ENCODE measurements at regions not wholly inside any gene's neighbourhood (a gene's known extent, or its start where the extent isn't known, plus 50 kb on each side); places are given as distances from the start of the nearest gene placed in this dataset.

DNA sequence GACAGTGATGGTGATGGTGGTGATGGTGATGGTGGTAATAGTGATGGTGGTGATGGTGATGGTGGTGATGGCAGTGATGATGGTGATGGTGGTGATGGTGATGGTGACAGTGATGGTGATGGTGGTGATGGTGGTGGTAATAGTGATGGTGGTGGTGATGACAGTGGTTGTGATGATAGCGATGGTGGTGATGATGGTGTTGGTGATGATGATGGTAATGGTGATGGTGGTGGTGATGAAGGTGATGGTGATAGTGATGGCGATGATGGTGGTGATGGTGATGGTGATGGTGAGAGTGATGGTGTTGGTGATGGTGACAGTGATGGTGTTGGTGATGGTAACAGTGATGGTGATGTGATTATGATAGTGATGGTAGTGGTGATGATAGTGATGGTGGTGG, 94.3 kb downstream of the ASB1 start:
- 94 to 96% methylated on average over 2 of the region's 2 CpGs for WGBS, 2 experiments (ENCODE audit: low coverage in 1 of 2, low lambda C conversion rate in 2 of 2, missing lambda C conversion rate in 2 of 2)
- peaks cover 21% of the 10 kb centered on the region for H3K4me1 ChIP-seq (ENCODE audit: insufficient read depth)
- no peak overlapping the region for H3K9ac ChIP-seq

DNA sequence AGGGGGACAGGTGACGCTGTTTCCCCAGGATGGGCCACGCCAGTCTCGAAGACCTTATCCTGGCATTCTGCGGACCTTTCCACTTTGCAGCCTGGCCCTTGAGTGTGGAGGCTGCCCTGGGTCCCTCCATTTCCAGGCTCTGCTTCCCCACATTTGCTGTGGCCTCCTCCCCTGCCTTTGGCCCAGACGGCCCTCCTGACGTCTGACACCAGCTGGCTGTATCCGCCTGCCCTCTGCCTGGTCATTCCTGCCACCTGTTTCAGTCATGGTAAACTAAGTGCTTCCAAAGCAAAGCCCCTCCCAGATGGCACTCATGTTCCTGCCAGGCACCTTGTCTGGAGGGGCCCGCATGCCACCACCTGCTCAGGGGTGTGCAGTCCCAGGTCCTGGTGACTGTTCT, 95.1 kb downstream of the ASB1 start:
- in situ Hi-C loops (cut with MboI), result no loop called here
- Histone ChIP-seq H3K9me3 (ENCODE audit: low read depth) (no peaks in the 10 kb centered on the region), H3K4me2 (ENCODE audit: unreplicated experiment) (no peak overlapping the region), H4K20me1 (ENCODE audit: insufficient read depth) (no peaks in the 10 kb centered on the region), H3K27me3 (replicated peaks; ENCODE audit: insufficient read depth) (no peaks in the 10 kb centered on the region), H3K4me3 (no peak overlapping the region), H3K9ac (no peak overlapping the region), H3K79me2 (ENCODE audit: insufficient read depth) (0 out of 2 replicates have a peak, but pooled peaks cover 9% of the 10 kb centered on the region), H3K27ac (no peak overlapping the region), H3F3A (ENCODE audit: insufficient read depth) (peaks cover 22% of the 10 kb centered on the region), H3K9me2 (ENCODE audit: insufficient read depth) (no peaks in the 10 kb centered on the region), H3K36me3 (ENCODE audit: low read depth) (no peaks in the 10 kb centered on the region), H2AFZ (no peak overlapping the region), H3K4me1 (ENCODE audit: insufficient read depth) (peaks cover 18% of the 10 kb centered on the region)
- TF ChIP-seq EZH2 (IDR thresholded peaks at IDR 0.05; ENCODE audit: insufficient read depth, poor library complexity, severe bottlenecking), result no peak
- no peak for TF ChIP-seq EZH2phosphoT487 (IDR thresholded peaks at IDR 0.05; ENCODE audit: insufficient read depth, low read depth)
- 97% methylated on average over 8 of the region's 8 CpGs for WGBS, 2 experiments (ENCODE audit: low coverage in 1 of 2, low lambda C conversion rate in 2 of 2, missing lambda C conversion rate in 2 of 2)
- no peak for DNase-seq

More for the DNA sequence above, 94.3 kb downstream of the ASB1 start:
- H3K4me2 ChIP-seq (ENCODE audit: unreplicated experiment), result no peak overlapping the region
- H4K20me1 ChIP-seq (ENCODE audit: insufficient read depth), result no peaks in the 10 kb centered on the region
- H3K4me3 ChIP-seq, result no peak overlapping the region
- H3K79me2 ChIP-seq (ENCODE audit: insufficient read depth), result 0 out of 2 replicates have a peak, but pooled peaks cover 9% of the 10 kb centered on the region
- no peaks in the 10 kb centered on the region for H3K9me3 ChIP-seq (ENCODE audit: low read depth)
- TF ChIP-seq EZH2phosphoT487 (IDR thresholded peaks at IDR 0.05; ENCODE audit: insufficient read depth, low read depth), result no peak
- TF ChIP-seq EZH2 (IDR thresholded peaks at IDR 0.05; ENCODE audit: insufficient read depth, poor library complexity, severe bottlenecking), result no peak
- no peak overlapping the region for H2AFZ ChIP-seq
- DNase-seq, result no peak
- peaks cover 31% of the 10 kb centered on the region for H3F3A ChIP-seq (ENCODE audit: insufficient read depth)
- H3K27me3 ChIP-seq (replicated peaks; ENCODE audit: insufficient read depth), result no peaks in the 10 kb centered on the region
- H3K9me2 ChIP-seq (ENCODE audit: insufficient read depth), result no peaks in the 10 kb centered on the region
- H3K36me3 ChIP-seq (ENCODE audit: low read depth), result no peaks in the 10 kb centered on the region
- in situ Hi-C loops (cut with MboI), result no loop called here
- no peak overlapping the region for H3K27ac ChIP-seq

DNA sequence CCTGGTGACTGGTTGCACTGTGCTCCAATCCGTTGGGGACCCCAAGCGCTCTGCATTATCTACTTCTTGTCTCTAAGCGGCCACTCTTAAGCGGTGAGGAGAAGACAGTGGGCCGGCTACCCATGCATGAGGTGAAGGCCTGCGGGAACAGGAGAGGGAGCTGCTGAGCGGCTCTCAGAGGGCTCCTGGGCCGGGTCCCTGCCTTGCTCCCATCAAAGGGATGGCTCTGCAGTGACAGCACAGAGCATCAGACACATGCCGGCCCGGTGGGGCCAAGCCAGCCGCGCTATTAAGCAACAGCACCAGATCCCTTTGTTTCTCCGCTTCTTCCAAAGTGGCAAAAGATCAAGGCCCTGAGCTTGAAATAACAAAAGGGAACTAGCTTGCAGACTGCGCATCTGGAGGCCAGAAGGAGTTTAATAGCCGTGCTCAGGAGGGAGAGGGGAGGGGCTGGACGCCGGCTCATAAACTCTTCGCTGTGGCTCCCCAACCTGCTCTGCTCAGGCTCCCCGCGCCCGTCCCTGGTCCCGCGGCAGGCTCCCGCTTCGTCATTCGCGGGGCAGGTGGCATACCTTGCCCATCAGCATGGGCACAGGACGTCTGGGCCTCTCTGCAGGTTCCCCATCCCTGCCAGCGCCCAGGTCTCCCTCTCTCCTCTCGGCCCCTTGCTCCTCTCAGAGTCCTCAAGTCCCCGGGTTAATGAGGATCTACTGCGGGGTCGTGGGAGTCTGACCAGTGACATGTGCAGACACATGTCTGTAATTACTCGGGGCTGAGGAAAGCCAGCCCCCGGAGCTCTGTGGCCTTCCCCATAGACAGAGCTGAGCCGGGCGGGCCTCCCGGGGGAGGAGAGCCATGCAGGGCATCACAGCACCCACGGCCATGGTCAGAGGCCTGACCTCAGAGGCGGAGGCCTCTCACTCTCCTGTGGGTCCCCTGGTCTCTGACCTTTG, 96.7 kb downstream of the ASB1 start:
- Histone ChIP-seq H3K9me2 (ENCODE audit: insufficient read depth) (no peaks in the 10 kb centered on the region), H3K4me2 (ENCODE audit: unreplicated experiment) (peak overlapping the region; percentile 21), H3K9me3 (ENCODE audit: low read depth) (no peaks in the 10 kb centered on the region), H2AFZ (0 out of 2 replicates have a peak overlapping the region, but pooled peaks have one; percentile 17), H3K9ac (peak overlapping the region; percentile 1; the same call in 1 of the 2 replicates), H3K4me1 (ENCODE audit: insufficient read depth) (peaks cover 17% of the 10 kb centered on the region), H3K36me3 (ENCODE audit: low read depth) (no peaks in the 10 kb centered on the region), H3K79me2 (ENCODE audit: insufficient read depth) (0 out of 2 replicates have a peak, but pooled peaks cover 9% of the 10 kb centered on the region), H4K20me1 (ENCODE audit: insufficient read depth) (no peaks in the 10 kb centered on the region), H3K27me3 (replicated peaks; ENCODE audit: insufficient read depth) (no peaks in the 10 kb centered on the region), H3F3A (ENCODE audit: insufficient read depth) (peaks cover 17% of the 10 kb centered on the region), H3K4me3 (no peak overlapping the region), H3K27ac (no peak overlapping the region)
- no peak for TF ChIP-seq EZH2 (IDR thresholded peaks at IDR 0.05; ENCODE audit: insufficient read depth, poor library complexity, severe bottlenecking)
- no peak for TF ChIP-seq EZH2phosphoT487 (IDR thresholded peaks at IDR 0.05; ENCODE audit: insufficient read depth, low read depth)
- DNase-seq, result peak; percentile 73
- 23 to 27% methylated on average over 39 to 40 of the region's 40 CpGs for WGBS, 2 experiments (ENCODE audit: low coverage in 1 of 2, low lambda C conversion rate in 2 of 2, missing lambda C conversion rate in 2 of 2)
- in situ Hi-C loops (cut with MboI), result no loop called here

DNA sequence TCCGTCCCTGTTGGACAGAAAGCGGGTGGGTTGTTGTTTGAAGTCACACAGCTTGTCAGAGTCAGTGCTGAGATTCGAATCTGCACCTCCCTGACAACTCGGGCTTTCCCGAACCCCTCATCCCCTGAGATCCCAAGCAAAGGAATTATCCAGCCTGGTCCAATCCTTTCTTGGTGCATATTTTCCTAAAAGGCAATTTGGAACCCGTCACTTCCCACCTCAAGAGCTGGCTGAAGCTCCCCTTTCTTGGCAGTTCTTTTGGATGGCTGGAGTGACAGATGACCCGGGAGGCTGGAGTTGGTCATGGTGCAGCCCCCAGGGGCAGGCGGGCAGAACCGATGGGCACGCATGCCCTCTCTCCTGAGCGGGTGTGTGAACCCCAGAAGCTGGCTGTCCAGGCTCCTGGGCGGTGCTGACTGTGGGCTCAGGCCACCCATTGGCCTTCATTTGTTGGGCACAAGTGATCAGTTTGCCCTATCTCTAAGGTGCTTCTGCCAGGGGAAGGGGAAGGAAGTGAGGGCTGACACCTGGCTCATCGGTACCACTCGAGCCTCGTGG, 97.8 kb downstream of the ASB1 start:
- H3K4me2 ChIP-seq (ENCODE audit: unreplicated experiment), result no peak overlapping the region
- no peaks in the 10 kb centered on the region for H3K9me3 ChIP-seq (ENCODE audit: low read depth)
- H3K79me2 ChIP-seq (ENCODE audit: insufficient read depth), result 0 out of 2 replicates have a peak, but pooled peaks cover 9% of the 10 kb centered on the region
- in situ Hi-C loops (cut with MboI), result no loop called here
- 95 to 98% methylated on average over 15 of the region's 15 CpGs for WGBS, 2 experiments (ENCODE audit: low coverage in 1 of 2, low lambda C conversion rate in 2 of 2, missing lambda C conversion rate in 2 of 2)
- no peak overlapping the region for H3K27ac ChIP-seq
- no peaks in the 10 kb centered on the region for H3K36me3 ChIP-seq (ENCODE audit: low read depth)
- H2AFZ ChIP-seq, result no peak overlapping the region
- H3K27me3 ChIP-seq (replicated peaks; ENCODE audit: insufficient read depth), result no peaks in the 10 kb centered on the region
- H3F3A ChIP-seq (ENCODE audit: insufficient read depth), result peaks cover 9% of the 10 kb centered on the region; the same call in 1 of the 2 replicates
- TF ChIP-seq EZH2 (IDR thresholded peaks at IDR 0.05; ENCODE audit: insufficient read depth, poor library complexity, severe bottlenecking), result no peak
- TF ChIP-seq EZH2phosphoT487 (IDR thresholded peaks at IDR 0.05; ENCODE audit: insufficient read depth, low read depth), result no peak
- H3K9me2 ChIP-seq (ENCODE audit: insufficient read depth), result no peaks in the 10 kb centered on the region
- no peak for DNase-seq
- H4K20me1 ChIP-seq (ENCODE audit: insufficient read depth), result no peaks in the 10 kb centered on the region
- no peak overlapping the region for H3K9ac ChIP-seq
- H3K4me1 ChIP-seq (ENCODE audit: insufficient read depth), result peaks cover 6% of the 10 kb centered on the region
- no peak overlapping the region for H3K4me3 ChIP-seq

All from GM23248 (cell line).